Testis (tissue), 2 donors: ENCODE measurements at regions not wholly inside any gene's neighbourhood (a gene's known extent, or its start where the extent isn't known, plus 50 kb on each side); places are given as distances from the start of the nearest gene placed in this dataset.

ENCODE experiments used
- POLR2A ChIP-seq: fragments of 450-650 bp; IDR thresholded peaks from one replicate; pipeline ENCODE4 v1.6.1; 2017; ENCODE audit warnings: antibody characterized with exemption, mild to moderate bottlenecking, moderate library complexity
- TF ChIP-seq, protein P1 (sequence below), 3 experiments: fragments of 450-650 bp in 2 of 3; fragments of 200-600 bp in 1 of 3; sonication (generic) in 1 of 3; IDR thresholded peaks; one replicate each; pipeline ENCODE4 v1.5.1; 2016 to 2019; ENCODE audit warnings: antibody characterized with exemption in 3 of 3, mild to moderate bottlenecking in 2 of 3, moderate library complexity in 1 of 3

DNA sequence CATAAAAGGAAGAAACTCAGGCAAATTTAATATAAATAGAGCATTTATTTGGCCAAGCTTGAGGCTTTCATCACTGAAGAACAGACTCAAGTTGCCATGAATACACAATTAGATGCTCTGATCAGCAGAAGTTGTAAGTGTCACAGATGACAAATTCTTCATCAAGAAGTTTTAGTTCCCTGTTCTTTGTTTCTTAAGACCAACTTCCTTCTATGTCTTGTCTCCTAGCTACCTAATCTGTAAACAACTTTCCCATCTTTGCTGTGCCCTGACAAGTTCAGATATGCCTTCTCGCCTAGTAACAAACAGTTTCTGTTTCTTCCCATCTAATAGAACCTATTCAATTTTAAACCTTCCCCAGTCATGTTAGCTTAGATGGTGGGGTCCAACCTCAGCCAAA lies 353.4 kb upstream of the HSFY2 start:
- TF ChIP-seq, protein P1, sequence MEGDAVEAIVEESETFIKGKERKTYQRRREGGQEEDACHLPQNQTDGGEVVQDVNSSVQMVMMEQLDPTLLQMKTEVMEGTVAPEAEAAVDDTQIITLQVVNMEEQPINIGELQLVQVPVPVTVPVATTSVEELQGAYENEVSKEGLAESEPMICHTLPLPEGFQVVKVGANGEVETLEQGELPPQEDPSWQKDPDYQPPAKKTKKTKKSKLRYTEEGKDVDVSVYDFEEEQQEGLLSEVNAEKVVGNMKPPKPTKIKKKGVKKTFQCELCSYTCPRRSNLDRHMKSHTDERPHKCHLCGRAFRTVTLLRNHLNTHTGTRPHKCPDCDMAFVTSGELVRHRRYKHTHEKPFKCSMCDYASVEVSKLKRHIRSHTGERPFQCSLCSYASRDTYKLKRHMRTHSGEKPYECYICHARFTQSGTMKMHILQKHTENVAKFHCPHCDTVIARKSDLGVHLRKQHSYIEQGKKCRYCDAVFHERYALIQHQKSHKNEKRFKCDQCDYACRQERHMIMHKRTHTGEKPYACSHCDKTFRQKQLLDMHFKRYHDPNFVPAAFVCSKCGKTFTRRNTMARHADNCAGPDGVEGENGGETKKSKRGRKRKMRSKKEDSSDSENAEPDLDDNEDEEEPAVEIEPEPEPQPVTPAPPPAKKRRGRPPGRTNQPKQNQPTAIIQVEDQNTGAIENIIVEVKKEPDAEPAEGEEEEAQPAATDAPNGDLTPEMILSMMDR (IDR thresholded peaks at IDR 0.05): no peak
- no peak for TF ChIP-seq POLR2A
